ENCODE measurements at regions not wholly inside any gene's neighbourhood (a gene's known extent, or its start where the extent isn't known, plus 50 kb on each side); places are given as distances from the start of the nearest gene placed in this dataset.

DNA sequence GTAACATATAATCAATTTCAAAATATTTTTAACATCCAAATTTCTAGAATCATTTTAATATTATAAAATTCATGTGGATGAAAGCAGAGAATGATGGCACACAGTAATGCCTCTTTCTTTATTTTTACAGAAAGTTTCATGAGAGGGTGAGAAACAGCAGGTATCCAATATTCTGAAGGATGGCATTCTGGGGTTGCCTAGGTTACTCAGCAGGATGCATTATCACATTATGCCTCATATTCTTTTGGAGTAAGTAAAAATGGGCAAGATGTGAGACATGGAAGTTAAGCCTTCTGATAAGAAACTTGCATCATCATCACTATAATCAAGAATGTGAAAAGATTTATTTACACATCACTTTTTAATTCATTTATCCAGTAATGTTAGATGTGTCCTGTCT is 148.7 kb upstream of the PGR start:
- no peak for TF ChIP-seq POLR2A (IDR thresholded peaks at IDR 0.05)
- TF ChIP-seq, protein P1, sequence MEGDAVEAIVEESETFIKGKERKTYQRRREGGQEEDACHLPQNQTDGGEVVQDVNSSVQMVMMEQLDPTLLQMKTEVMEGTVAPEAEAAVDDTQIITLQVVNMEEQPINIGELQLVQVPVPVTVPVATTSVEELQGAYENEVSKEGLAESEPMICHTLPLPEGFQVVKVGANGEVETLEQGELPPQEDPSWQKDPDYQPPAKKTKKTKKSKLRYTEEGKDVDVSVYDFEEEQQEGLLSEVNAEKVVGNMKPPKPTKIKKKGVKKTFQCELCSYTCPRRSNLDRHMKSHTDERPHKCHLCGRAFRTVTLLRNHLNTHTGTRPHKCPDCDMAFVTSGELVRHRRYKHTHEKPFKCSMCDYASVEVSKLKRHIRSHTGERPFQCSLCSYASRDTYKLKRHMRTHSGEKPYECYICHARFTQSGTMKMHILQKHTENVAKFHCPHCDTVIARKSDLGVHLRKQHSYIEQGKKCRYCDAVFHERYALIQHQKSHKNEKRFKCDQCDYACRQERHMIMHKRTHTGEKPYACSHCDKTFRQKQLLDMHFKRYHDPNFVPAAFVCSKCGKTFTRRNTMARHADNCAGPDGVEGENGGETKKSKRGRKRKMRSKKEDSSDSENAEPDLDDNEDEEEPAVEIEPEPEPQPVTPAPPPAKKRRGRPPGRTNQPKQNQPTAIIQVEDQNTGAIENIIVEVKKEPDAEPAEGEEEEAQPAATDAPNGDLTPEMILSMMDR (IDR thresholded peaks at IDR 0.05), result no peak
- Histone ChIP-seq H3K27ac (no peak overlapping the region), H3K9me3 (no peaks in the 10 kb centered on the region), H3K4me1 (no peaks in the 10 kb centered on the region), H3K36me3 (ENCODE audit: low read depth, missing control alignments) (no peaks in the 10 kb centered on the region), H3K27me3 (no peaks in the 10 kb centered on the region), H3K4me3 (no peak overlapping the region)
- no peak for DNase-seq
- intact Hi-C loops (cut with DNase I; ENCODE audit: low total_unique reads), result no loop called here

DNA sequence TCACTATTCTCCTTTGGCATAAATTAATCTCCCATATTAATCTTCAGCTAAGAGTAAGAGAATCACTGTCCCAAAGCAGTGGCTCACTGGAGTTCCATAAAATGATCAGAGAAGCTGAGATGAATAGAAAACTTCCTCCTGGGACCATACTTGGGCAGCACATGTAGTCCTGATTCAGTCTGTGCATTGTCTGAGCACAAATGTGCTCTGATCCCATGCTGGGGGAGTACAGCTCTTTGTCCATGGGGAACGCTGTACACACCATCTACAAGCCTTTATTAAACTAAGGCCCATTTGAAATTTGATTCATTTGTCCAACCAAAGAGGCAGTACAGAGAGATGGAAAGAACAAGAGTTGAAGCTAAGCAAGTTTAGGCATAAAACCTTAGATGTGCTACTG is 147.4 kb upstream of the PGR start:
- Histone ChIP-seq H3K9me3 (no peaks in the 10 kb centered on the region), H3K27ac (no peak overlapping the region), H3K4me1 (no peaks in the 10 kb centered on the region), H3K4me3 (no peak overlapping the region), H3K27me3 (no peaks in the 10 kb centered on the region), H3K36me3 (ENCODE audit: low read depth, missing control alignments) (no peaks in the 10 kb centered on the region)
- no peak for TF ChIP-seq POLR2A (IDR thresholded peaks at IDR 0.05)
- TF ChIP-seq, protein P1 (IDR thresholded peaks at IDR 0.05), result no peak
- no peak for DNase-seq
- intact Hi-C loops (cut with DNase I; ENCODE audit: low total_unique reads), result no loop called here
- 52 to 71% methylated on average over 1 of the region's 1 CpG for WGBS, 2 donors

DNA sequence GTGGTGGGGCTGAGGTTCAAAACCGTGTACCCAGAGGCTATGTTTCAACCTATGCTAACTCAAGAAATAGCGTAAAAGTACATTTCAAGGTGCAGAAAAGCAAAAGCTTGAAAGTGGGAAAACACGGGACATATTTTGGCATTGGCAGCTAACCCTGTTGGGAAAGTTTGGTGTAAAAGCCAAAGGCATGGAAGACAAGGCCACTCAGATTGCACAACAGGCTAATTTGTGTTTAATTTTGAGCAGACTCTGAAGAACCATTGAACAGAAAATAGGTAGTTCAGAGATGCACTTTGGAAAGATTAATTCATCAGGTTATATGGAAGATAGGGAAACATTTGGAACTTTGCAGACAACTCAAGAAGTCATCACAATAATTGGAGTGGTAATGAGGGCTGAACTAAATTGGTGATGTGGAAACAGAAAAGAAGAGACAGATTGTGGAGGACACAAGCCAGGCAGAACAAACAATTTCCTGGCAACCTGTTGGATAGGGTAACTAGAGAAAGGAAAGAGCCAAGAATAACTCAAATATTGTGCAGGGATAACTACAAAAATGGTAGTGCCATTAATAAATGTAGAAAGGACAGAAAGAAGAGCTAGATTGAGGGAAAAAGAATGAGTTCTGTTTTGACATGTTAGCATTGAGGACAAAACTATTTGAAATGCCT is 140.5 kb upstream of the PGR start:
- H3K27me3 ChIP-seq, result no peaks in the 10 kb centered on the region
- 80 to 88% methylated on average over 3 of the region's 3 CpGs for WGBS, 2 donors
- no peaks in the 10 kb centered on the region for H3K4me1 ChIP-seq
- no peaks in the 10 kb centered on the region for H3K9me3 ChIP-seq
- no peak overlapping the region for H3K27ac ChIP-seq
- DNase-seq, result no peak
- intact Hi-C loops (cut with DNase I; ENCODE audit: low total_unique reads), result no loop called here
- no peak for TF ChIP-seq POLR2A (IDR thresholded peaks at IDR 0.05)
- TF ChIP-seq, protein P1 (IDR thresholded peaks at IDR 0.05), result no peak
- H3K4me3 ChIP-seq, result no peak overlapping the region
- no peaks in the 10 kb centered on the region for H3K36me3 ChIP-seq (ENCODE audit: low read depth, missing control alignments)

DNA sequence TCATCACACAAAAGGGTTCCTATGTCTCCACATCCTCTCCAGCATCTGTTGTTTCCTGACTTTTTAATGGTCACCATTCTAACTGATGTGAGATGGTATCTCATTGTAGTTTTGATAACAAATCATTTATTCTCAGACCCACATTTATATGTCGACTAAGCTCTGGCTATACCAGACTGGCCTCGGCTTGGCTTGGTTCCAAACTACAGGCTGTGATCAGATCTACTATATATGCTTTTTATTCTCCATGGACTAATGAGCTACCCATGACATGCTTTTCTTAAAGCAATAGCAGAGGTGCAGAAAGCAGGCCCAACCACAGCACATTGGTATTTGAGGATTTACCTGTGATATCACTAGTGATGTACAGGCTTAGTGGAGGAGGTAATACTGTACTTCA is 139.8 kb upstream of the PGR start:
- H3K9me3 ChIP-seq, result no peaks in the 10 kb centered on the region
- WGBS, 2 donors, result 81 to 92% methylated on average over 2 of the region's 2 CpGs

DNA sequence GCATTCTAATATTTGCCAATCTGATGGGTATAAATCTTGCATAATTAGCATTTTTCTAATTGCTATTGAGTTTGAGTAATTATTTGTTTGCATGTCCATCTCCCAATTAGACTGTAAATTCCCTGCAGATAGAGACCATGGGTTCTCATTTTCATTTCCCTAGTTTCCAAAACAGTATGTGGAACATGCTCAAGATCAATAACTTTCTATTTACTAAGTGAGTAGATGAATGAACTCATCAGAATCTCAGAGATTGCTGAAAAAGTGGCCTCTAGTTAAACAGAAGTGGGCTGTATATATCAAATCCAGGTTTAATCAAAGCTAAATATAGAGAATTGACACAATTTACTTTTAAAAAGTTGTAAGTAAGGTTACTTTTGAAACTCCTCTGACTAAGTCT is 138.0 kb upstream of the PGR start:
- Histone ChIP-seq H3K4me3 (no peak overlapping the region), H3K27ac (no peak overlapping the region), H3K27me3 (no peaks in the 10 kb centered on the region), H3K4me1 (peaks cover 4% of the 10 kb centered on the region), H3K36me3 (ENCODE audit: low read depth, missing control alignments) (no peaks in the 10 kb centered on the region), H3K9me3 (no peaks in the 10 kb centered on the region)
- TF ChIP-seq POLR2A (IDR thresholded peaks at IDR 0.05), result no peak
- TF ChIP-seq, protein P1 (IDR thresholded peaks at IDR 0.05), result no peak
- intact Hi-C loops (cut with DNase I; ENCODE audit: low total_unique reads), result no loop called here
- DNase-seq, result no peak

More for the DNA sequence above, 139.8 kb upstream of the PGR start:
- TF ChIP-seq, protein P1 (IDR thresholded peaks at IDR 0.05), result no peak
- Histone ChIP-seq H3K27me3 (no peaks in the 10 kb centered on the region), H3K36me3 (ENCODE audit: low read depth, missing control alignments) (no peaks in the 10 kb centered on the region), H3K27ac (no peak overlapping the region), H3K4me1 (peaks cover 2% of the 10 kb centered on the region), H3K4me3 (no peak overlapping the region)
- intact Hi-C loops (cut with DNase I; ENCODE audit: low total_unique reads), result no loop called here
- no peak for DNase-seq

Measured in testis (tissue), 2 donors.